ENCODE measurements at regions not wholly inside any gene's neighbourhood (a gene's known extent, or its start where the extent isn't known, plus 50 kb on each side); places are given as distances from the start of the nearest gene placed in this dataset.

DNA sequence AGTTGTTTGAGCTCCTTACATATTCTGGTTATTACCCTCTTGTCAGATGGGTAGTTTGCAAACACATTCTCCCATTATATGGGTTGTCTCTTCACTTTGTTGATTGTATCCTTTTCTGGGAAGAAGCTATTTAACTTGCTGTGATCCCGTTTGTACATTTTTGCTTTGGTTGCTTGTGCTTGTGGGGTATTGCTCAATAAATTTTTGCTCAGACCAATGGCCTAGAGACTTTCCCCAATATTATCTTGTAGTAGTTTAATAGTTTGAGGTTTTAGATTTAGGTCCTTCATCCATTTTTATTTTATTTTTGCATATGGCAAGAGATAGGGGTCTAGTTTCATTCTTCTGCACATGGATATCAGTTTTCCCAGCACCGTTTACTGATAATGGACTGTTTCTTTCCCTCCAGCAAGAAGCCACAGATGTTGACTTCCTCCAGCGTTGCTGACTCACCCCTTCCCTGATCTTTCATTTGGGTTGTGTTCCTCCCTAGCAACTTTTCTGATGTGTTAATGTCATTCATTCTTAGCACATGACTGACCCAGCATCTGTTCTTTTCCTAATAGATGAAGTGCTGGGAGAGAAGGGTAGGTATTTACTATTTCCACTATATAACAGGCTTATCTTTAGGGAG lies 166.7 kb upstream of the SGO1 start:
- no peaks in the 10 kb centered on the region for H3K27me3 ChIP-seq (ENCODE audit: control insufficient read depth, insufficient read depth, low read length)
- H3K4me3 ChIP-seq (ENCODE audit: insufficient read depth, low read depth, low read length) = no peak overlapping the region
- DNase-seq = peak; percentile 5
- H3K36me3 ChIP-seq (replicated peaks; ENCODE audit: control insufficient read depth, insufficient read depth, low read length) = no peaks in the 10 kb centered on the region

GRCh38 chr3:20350449-20350848 lies 164.4 kb upstream of the SGO1 start:
- H3K4me3 ChIP-seq (ENCODE audit: insufficient read depth, low read depth, low read length) = no peak overlapping the region
- no peak for DNase-seq
- H3K36me3 ChIP-seq (replicated peaks; ENCODE audit: control insufficient read depth, insufficient read depth, low read length) = no peaks in the 10 kb centered on the region
- H3K27me3 ChIP-seq (ENCODE audit: control insufficient read depth, insufficient read depth, low read length) = no peaks in the 10 kb centered on the region

DNA sequence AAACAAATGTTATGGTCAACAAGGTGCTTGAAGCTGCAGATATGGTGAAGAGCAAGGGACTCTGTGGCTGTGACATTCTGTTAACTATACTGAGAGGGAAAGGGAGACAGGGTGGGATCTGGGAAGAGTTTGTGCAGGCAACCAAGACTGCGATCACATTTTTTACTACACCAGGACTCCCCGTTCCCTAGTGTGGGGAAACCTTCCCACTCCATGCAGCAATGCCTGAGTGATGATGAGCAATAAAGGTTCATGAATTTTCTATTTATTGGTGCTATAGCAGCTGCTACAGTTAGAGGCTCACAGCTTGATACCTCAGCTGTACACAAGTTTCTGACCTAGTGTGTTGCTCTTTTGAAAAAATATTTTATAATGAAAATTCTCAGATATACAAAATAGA lies 160.9 kb upstream of the SGO1 start:
- no peak for DNase-seq
- Histone ChIP-seq H3K4me3 (ENCODE audit: insufficient read depth, low read depth, low read length) (no peak overlapping the region), H3K27me3 (ENCODE audit: control insufficient read depth, insufficient read depth, low read length) (no peaks in the 10 kb centered on the region), H3K36me3 (replicated peaks; ENCODE audit: control insufficient read depth, insufficient read depth, low read length) (no peaks in the 10 kb centered on the region)

GRCh38 chr3:20346369-20346768 lies 160.4 kb upstream of the SGO1 start:
- Histone ChIP-seq H3K4me3 (ENCODE audit: insufficient read depth, low read depth, low read length) (no peak overlapping the region), H3K27me3 (ENCODE audit: control insufficient read depth, insufficient read depth, low read length) (no peaks in the 10 kb centered on the region), H3K36me3 (replicated peaks; ENCODE audit: control insufficient read depth, insufficient read depth, low read length) (no peaks in the 10 kb centered on the region)
- no peak for DNase-seq

- Histone ChIP-seq H3K4me3 (ENCODE audit: insufficient read depth, low read depth, low read length) (no peak overlapping the region), H3K27me3 (ENCODE audit: control insufficient read depth, insufficient read depth, low read length) (no peaks in the 10 kb centered on the region), H3K36me3 (replicated peaks; ENCODE audit: control insufficient read depth, insufficient read depth, low read length) (no peaks in the 10 kb centered on the region)
- no peak for DNase-seq
Measured at GRCh38 chr3:20344400-20344959, 158.5 kb upstream of the SGO1 start.

GRCh38 chr3:20343790-20344189 lies 157.8 kb upstream of the SGO1 start:
- Histone ChIP-seq H3K36me3 (replicated peaks; ENCODE audit: control insufficient read depth, insufficient read depth, low read length) (no peaks in the 10 kb centered on the region), H3K27me3 (ENCODE audit: control insufficient read depth, insufficient read depth, low read length) (no peaks in the 10 kb centered on the region), H3K4me3 (ENCODE audit: insufficient read depth, low read depth, low read length) (no peak overlapping the region)
- DNase-seq = no peak

DNA sequence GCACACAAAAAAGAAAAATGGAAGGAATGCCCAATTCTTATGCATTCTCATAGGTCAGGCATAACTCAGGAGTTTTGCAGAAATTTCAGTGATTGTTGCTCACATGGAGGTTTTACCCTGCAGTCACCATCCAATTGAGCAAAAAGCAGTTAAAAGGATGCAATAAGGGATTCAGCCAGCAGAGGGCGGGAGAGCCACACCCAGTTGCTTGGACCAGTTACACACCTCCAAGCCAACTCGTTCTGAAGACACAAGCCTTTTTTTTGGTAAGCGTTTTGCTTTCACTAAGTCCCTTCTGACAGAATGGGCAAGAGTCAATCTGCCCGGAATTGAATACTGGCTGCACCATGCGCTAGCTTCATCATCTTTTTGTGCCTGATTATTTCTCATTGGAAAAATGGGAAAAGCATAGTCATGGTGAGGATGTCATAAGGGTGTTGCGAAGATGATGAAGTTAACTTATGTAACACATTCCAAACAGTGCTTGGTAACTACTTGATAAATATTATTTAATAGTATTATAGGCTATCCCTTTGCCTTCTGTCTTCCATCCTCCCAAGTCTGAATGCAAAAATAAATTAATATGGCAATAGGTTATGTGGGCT lies 154.4 kb upstream of the SGO1 start:
- no peaks in the 10 kb centered on the region for H3K36me3 ChIP-seq (replicated peaks; ENCODE audit: control insufficient read depth, insufficient read depth, low read length)
- H3K4me3 ChIP-seq (ENCODE audit: insufficient read depth, low read depth, low read length) = no peak overlapping the region
- peak; percentile 49 for DNase-seq
- no peaks in the 10 kb centered on the region for H3K27me3 ChIP-seq (ENCODE audit: control insufficient read depth, insufficient read depth, low read length)

- DNase-seq = no peak
- no peak overlapping the region for H3K4me3 ChIP-seq (ENCODE audit: insufficient read depth, low read depth, low read length)
- H3K36me3 ChIP-seq (replicated peaks; ENCODE audit: control insufficient read depth, insufficient read depth, low read length) = no peaks in the 10 kb centered on the region
- H3K27me3 ChIP-seq (ENCODE audit: control insufficient read depth, insufficient read depth, low read length) = no peaks in the 10 kb centered on the region
Measured at GRCh38 chr3:20336572-20336971, 150.6 kb upstream of the SGO1 start.

- DNase-seq = no peak
- no peak overlapping the region for H3K4me3 ChIP-seq (ENCODE audit: insufficient read depth, low read depth, low read length)
Measured at GRCh38 chr3:20334842-20335241, 148.8 kb upstream of the SGO1 start.

GRCh38 chr3:20327889-20328288 lies 141.9 kb upstream of the SGO1 start:
- no peak for DNase-seq
- Histone ChIP-seq H3K4me3 (ENCODE audit: insufficient read depth, low read depth, low read length) (no peak overlapping the region), H3K27me3 (ENCODE audit: control insufficient read depth, insufficient read depth, low read length) (no peaks in the 10 kb centered on the region), H3K36me3 (replicated peaks; ENCODE audit: control insufficient read depth, insufficient read depth, low read length) (no peaks in the 10 kb centered on the region)

More at GRCh38 chr3:20334842-20335241, 148.8 kb upstream of the SGO1 start:
- H3K27me3 ChIP-seq (ENCODE audit: control insufficient read depth, insufficient read depth, low read length) = no peaks in the 10 kb centered on the region
- no peaks in the 10 kb centered on the region for H3K36me3 ChIP-seq (replicated peaks; ENCODE audit: control insufficient read depth, insufficient read depth, low read length)

DNA sequence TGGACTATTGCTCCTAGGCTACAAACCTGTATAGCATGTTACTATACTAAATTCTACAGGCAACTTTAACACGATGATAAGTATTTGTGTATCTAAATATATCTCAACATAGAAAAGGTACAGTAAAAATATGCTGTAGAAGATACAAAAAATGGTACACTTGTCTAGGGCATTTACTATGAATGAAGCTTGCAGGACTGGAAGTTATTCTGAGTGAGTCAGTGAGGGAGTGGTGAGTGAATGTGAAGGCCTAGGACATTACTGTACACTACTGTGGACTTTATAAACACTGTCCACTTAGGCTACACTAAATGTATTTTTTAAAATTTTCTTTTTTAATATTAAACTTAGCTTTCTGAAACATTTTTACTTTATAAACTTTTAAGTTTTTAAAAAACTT lies 140.5 kb upstream of the SGO1 start:
- no peaks in the 10 kb centered on the region for H3K36me3 ChIP-seq (replicated peaks; ENCODE audit: control insufficient read depth, insufficient read depth, low read length)
- DNase-seq = no peak
- H3K4me3 ChIP-seq (ENCODE audit: insufficient read depth, low read depth, low read length) = no peak overlapping the region
- H3K27me3 ChIP-seq (ENCODE audit: control insufficient read depth, insufficient read depth, low read length) = no peaks in the 10 kb centered on the region

GRCh38 chr3:20325563-20325962 lies 139.6 kb upstream of the SGO1 start:
- H3K36me3 ChIP-seq (replicated peaks; ENCODE audit: control insufficient read depth, insufficient read depth, low read length) = no peaks in the 10 kb centered on the region
- no peaks in the 10 kb centered on the region for H3K27me3 ChIP-seq (ENCODE audit: control insufficient read depth, insufficient read depth, low read length)
- no peak overlapping the region for H3K4me3 ChIP-seq (ENCODE audit: insufficient read depth, low read depth, low read length)
- DNase-seq = no peak

DNA sequence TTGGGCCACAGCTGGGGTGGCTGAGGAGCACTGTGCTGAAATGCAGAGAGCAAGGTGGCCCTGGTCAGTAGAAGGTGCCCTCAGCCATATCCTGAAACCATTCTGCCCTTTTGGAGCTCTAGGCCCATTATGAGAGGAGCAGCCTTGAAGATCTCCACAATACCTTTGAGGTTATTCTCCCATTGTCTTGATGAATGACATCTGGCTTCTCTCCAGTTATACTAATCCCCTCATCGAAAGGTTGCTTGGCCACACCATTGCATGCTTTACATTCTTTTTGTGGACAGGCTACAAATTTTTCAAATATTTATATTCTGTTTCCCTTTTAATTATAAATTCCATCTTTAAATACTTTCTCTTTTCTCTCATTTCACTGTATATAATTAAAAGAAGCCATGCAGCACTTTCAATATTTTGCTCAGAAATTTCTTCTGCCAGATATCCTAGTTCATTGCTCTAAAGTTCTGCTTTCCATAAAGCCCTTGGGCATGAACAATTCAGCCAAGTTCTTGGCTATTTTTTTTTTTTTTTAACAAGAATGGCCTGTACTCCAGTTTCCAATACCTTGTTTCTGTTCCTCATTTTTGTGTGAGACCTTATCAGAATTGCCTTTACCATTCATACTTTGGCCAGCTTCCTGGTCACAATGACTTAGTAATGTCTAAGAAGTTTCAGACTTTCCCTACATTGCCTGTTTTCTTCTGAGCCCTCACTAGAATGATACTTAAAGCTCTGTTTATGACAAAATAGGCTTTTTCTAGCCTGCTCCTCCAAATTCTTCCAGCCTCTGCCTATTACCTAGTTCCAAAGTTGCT lies 138.9 kb upstream of the SGO1 start:
- no peak for DNase-seq
- Histone ChIP-seq H3K4me3 (ENCODE audit: insufficient read depth, low read depth, low read length) (no peak overlapping the region), H3K36me3 (replicated peaks; ENCODE audit: control insufficient read depth, insufficient read depth, low read length) (no peaks in the 10 kb centered on the region), H3K27me3 (ENCODE audit: control insufficient read depth, insufficient read depth, low read length) (no peaks in the 10 kb centered on the region)

DNA sequence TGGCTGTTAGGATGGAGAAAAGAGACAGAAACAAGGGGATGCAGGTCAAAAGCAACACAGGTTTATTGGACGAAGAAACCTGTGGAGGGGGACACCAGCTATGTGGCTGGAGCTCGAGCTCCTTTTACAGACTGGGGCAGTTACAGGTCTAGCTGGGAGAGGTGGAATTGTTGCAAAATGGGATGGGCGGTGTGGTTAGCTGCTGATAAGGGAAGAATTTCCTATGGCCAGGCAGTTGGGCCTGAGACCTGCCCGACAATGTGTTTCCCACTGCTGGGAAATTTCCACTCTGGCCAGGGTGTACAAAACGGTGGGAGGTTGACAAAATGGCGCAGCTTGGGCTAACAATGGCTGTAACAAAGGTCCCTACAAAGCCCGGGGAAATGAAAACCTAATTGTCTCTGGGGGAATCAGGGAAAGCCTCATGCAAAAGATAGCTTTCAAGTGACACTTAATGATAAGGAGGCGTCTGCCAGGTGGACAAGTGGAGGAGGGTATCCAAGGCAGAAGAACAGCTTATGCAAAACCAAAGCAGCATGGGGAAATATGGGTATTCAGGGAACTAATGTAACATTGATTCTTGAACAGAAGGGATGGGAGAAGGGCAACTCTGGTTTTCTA lies 137.4 kb upstream of the SGO1 start:
- Histone ChIP-seq H3K4me3 (ENCODE audit: insufficient read depth, low read depth, low read length) (no peak overlapping the region), H3K36me3 (replicated peaks; ENCODE audit: control insufficient read depth, insufficient read depth, low read length) (no peaks in the 10 kb centered on the region), H3K27me3 (ENCODE audit: control insufficient read depth, insufficient read depth, low read length) (no peaks in the 10 kb centered on the region)
- DNase-seq = no peak

All from H7 (cell line).